HG02571 (cell line): ENCODE measurements at regions not wholly inside any gene's neighbourhood (a gene's known extent, or its start where the extent isn't known, plus 50 kb on each side); places are given as distances from the start of the nearest gene placed in this dataset.

ENCODE experiments used
- ATAC-seq: cut with Tn5 transposase; IDR thresholded peaks from one replicate; pipeline ENCODE4 v1.9.1; 2021; ENCODE audit warnings: mild to moderate bottlenecking, moderate library complexity; ENCODE audit not compliant: unreplicated experiment

DNA sequence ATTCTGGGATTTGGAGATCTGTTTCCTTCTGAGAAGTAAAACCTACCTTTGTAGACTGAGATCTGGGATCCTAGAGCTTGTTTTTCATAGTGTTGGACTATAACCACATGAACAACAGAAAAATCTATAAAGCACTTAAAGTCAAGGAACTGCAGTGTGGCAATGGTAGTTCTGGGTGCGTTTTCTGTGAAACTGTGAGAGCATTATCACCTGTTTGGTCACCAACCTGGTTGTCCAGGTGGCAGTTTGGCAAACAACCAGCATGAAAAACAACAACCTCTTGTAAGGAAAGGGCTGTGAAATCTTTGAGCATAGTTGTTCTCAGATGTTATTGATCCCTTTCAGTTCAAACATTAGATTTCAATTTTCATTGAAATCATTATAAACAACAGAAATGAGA is 215.8 kb upstream of the CITED2 start:
- no peak for ATAC-seq

DNA sequence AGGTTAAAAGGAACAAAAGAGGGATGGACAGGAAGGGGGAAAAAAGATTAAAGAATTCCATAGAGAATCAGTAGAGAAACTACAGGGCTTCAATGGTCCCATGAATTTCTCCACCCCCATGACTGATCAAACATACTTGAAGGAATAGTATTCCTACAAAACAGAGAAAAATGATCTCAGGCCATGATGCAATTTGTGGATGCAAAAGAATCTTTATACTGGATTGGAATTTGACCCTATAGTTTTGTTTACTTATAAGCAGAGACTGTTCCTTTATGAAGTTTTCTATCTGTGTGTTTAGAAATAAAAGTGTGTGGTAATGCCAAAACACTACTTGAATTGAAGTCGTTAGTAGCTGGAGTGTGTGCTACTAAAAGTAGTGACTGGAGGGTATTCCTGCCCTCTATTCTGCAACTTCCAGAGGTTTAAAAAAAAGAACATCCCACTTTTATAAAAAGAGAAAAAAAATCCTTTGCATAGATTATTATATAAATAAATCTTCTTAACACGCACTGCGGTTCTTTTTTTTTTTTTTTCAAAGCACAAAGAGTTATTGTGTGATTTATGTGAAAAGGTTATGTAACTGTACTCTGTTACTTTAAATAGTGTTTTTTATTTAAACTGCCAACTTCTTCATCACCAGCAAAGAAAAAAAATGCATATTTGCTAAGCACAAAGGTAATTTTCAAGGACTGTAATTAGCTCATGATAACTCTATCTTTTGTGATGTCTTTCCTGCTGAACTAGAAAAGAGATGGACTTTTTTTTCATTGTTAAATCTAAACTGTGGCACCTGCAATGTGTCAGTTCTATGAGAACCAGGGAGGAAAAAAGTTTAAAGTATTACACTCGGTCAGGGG is 214.5 kb upstream of the CITED2 start:
- ATAC-seq = no peak

DNA sequence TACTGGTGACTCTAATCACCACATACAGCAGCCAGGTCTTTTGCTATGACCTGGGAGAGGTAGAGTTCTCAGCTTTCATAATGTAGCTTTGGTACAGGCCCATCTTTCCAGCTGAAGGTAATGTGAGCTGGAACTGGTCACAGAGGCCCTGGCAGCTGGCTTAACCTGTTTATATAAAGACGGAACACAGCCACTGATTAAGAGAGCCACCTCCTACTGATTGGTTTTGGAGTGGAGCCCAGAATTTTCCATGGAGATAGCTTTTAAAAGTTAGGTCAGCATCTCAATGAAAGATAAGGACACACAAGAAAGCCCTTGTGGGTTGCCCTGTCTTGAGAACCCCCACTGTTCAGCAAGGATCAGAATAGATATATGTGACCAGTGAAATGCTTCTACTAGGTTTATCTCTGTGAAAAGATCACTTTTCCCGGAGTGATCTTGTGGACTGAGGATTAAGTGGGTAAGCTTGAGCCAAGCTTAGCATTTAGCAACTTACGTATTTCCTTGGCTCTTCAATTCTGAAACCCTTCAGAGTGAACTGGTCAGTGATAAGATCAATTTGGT is 213.7 kb upstream of the CITED2 start:
- no peak for ATAC-seq

DNA sequence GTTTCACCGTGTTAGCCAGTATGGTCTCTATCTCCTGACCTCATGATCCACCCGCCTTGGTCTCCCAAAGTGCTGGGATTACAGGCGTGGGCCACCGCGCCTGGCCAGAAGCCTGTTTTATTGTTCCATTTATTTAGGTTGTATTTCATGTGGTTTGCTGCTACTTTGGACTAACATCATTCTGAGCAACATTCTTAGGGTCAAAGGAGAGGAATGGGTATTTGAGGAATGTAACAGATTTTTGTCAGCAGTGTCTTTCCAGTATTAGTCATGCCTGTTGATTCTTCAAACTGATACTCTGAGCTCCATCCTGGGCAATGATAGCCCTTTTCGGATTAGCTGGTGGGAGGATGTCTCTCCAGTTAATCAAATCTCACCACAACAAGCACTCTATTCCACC is 213.0 kb upstream of the CITED2 start:
- no peak for ATAC-seq

DNA sequence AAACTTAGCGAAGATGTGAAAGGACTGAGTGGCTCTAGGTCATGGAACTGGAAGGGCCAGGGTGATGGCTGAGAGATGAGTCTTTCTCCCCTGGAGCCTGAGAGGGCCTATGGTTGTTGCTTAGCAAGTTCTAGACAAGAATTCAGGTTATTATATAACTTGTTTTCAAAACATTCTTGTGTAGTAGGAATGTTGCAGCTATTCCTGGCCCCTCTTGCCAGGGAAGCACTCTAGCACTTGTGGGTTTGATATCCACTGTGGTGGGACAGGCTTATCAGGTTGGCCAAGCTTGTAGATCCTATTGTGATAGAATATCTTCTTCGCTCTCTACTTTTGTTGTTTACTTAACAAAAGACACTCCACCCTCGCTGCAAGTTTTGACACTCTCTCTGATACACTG is 211.8 kb upstream of the CITED2 start:
- ATAC-seq = no peak

DNA sequence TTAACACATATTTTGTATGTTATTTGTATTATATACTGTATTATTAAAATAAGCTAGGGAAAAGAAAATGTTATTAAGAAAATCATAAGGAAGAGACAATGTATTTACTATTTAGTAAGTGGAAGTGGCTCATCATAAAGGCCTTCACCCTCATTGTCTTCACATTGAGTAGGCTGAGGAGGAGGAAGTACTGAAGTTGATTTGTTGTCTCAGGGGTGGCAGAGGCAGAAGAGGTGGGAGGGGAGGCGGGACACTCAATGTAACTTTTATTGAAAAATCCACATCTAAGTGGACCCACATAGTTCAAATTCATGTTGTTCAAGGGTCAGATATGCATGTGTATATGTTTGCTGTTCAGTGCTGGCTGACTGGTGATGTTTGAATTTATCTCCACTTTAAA is 210.2 kb upstream of the CITED2 start:
- ATAC-seq = no peak

DNA sequence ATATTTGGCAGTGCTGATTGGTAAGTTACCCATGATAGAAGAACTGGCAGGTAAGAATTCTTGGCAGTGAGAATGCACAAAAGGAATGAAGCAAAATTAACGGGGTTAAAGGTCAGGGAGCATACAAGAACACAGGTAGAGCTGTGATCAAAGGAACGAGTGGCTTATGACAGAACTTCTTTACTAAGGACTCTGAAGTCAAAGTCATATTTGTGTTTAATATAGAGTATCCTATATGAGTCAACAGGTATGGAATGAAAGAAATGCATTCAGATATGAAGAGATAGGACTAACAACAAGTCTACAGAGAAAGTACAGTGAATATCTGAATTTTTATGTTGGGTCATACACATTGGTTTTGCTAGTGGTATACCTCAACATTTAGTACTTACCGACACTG is 209.0 kb upstream of the CITED2 start:
- ATAC-seq = no peak

DNA sequence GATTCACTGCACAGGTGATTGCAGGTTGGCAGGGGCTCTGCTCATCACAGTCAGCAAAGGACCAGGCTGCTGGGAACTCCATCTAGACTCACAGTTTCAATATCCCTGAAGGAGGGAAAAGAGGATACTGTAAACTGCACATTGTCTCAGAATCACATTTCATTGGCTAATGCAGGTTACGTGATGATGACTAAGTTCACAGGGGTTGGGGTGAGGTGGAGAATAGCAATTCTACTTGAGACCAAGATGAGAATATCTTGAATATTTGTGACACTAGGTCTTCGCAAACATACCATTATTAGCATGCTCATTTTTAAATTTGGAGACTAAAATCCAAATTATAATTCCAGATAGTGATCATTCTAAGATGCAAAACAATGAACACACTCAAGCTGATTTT is 208.5 kb upstream of the CITED2 start:
- ATAC-seq = no peak

DNA sequence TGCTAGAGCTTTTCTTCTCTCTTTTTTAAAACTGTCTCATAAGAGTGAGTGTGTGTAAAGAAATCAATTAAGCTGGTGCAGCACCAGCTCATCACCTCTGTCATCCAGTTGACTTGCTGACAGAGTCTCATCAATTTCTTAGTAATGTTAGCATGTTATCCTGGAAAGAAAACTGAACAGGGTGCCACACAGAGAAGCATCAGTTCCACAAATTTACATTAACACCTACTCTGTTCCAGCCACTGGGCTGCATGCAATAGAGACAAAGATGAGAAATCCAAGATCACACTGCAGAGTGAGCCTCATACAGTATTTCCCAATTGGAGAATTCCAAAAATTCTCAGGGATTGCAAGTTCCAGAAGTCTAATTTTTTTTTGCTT is 207.0 kb upstream of the CITED2 start:
- ATAC-seq = no peak

DNA sequence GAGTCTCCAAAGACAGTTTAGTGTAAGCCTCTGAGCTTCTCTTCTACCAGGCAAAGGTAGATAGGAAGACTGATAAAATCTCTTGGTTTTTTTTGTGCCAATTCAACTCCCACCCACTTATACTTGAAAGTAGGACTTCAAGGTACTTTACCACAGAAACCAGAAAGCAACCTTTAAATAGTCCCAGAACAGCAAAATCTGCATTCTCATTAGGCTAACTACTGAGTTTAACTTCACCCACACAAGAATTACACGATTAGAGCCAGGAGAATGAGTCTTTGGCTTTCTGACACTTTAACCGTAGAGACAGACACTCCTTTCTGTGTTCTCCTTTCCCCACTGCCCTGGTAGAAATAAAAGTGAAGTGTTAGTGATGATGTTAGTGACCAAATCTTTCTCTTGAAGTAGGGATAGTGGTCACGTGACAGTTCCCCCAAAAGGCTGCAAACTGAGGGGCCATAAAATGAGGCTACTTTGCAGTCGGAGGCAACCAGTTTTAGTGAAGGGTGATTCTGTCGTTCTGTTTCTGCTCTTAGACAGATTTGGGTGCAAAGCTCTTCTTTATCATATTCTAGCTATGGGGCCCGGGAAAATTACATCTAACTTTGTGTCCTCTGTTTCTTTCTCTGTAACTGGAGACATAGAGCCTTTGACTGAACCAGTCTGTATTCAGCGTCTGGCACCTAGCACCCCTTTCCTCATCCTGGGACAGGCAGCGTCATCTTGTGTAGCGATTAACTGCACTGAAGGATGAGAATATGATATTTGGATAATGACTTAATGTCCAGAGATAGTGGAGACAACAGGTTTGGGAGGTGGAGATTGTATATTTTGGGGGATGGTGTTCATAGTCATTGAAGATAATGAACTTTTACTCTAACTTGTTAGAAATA is 206.4 kb upstream of the CITED2 start:
- ATAC-seq = peak; percentile 97

DNA sequence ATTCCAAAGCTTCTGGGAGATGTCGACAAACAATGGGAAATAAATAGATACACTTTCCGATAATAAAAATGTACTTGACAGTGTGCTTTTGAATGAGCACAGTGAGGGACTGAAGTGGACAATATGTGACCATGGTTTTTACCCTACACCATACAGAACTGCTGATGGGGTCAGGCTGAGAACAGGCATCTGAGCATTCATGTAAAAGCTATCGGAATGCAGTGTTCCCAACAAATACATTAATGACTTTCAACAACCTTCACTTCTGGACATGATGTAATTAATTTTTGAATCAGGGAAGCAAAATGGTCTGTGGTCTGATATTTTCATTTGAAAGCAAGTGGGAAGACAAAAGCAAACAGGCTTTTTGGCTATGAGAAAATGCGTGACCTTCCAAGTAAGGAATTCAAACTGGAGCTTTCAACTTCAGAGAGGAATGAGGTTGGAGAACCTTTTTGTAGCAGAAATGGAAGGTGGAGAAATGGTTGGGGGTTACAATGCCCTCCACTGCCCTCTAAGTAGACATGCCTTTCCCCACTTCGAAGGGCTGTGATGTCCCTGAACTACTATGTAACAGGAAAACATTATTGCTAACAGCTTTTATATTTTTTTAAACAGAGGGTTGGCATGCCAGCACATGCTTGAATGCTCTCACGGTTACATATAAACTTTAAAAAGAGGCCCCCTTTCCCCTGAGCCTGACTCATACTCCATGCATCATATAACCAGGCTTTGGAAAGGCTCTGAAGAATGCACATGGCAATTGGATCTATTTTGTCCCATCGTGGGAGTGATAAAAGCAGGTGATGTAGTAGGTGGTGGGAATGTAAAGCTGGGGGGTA is 203.5 kb upstream of the CITED2 start:
- no peak for ATAC-seq

DNA sequence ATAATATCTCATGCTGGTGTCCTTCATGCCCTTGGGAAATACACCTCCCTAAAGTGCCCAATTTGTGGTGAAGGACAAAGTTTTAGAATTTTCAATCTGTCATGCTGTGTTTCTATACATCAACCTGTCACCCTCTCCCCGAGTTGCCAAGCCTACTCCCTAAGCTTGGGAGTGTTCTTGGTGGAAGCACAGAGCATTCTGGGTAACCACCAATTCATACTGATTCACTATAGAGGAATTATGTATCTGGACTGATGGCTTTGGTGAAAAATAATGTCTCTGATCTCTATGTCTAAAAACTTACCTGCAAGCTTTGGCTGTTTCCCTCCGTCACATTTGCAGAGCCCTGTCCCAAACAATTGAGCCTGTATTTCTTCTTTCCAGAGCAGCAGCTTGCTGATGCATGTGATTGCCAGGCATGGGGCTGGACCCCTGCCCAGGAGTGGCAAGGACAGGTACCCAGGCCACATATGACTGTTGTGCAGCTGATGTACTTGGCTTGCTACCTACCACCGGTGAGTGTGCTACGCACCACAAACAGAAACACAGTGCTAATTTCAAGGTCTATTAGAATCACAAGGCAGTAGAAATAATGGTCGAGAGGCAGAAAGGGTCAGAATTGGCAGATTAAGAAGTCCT is 202.8 kb upstream of the CITED2 start:
- no peak for ATAC-seq

DNA sequence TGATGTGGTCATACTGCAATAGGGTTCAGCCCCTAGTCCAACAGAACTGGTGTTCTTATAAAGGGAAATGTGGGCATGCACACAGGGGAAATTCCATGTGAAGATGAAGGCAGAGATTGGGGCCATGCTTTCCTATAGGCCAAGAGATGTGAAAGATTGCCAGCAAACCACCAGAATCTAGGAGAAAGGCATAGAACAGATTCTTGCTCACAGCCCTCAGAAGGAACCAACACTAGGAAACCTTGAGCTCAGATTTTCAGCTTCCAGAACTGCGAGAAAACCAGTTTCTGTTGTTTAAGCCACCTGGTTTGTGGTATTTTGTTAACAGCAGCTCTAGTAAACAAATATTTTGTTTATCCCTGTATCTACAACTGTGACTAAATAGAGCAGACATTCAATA is 197.6 kb upstream of the CITED2 start:
- ATAC-seq = peak; percentile 66

DNA sequence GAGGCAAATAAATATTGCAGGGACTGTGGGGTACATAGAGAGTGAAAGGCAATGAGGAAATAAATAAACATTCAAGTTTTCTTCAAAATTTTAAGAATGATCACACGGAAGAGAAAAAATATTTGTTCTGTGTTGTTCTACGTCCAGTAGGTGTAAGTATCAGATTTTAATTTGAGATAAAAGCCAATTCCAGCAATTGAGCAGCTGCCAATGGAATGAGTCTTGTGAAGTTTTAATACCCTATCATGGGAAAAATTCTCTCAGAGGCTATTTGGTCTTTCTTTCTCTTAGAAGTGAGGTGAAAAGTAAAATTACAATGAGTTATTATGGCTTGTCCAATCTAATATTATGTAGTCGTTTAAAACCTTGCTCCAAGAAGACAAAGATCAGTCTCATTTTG is 195.7 kb upstream of the CITED2 start:
- ATAC-seq = no peak

DNA sequence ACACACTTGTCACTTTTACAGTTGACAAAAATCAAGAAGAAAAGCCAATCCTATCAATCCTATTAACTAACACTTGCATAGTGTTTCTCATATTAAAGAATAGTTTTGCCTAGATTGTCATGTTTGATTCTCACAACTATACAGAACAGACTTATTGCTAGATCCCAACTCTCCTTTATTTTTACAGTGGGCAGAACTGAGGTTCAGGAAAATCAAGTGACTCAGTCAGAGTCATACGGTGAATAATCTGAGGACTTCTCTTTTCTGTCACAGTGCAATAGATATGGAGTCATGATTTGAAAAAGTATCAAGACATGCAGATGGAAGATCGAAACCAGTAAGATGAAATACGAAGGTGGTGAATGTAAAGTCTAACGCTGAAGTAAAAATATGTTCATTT is 195.1 kb upstream of the CITED2 start:
- ATAC-seq = no peak

DNA sequence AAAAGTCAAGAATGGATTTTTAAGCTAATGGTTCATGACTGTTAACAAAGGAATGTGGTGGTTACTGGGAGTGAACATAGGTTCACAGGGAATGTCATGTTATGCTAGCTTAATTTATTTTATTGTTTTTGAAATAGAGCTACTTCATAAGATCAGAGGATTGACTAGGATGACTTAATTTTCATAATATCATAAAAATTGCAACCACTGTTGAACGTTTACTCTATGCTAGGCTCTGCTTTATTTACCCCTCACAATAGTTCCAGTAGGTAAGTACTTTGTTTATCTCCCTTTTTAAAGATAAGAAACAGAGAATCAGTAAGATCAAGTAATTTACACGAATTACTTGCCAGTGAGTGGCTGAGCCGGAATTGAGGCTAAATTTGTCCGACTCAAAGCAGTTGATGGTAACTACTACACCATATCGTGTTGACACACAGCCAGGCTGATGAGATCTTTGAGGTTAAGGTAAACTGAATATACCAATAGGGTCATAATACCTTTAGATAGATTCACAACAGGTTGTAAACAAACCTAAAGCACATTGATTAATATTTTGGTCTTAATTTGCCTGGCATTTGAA is 194.6 kb upstream of the CITED2 start:
- no peak for ATAC-seq

DNA sequence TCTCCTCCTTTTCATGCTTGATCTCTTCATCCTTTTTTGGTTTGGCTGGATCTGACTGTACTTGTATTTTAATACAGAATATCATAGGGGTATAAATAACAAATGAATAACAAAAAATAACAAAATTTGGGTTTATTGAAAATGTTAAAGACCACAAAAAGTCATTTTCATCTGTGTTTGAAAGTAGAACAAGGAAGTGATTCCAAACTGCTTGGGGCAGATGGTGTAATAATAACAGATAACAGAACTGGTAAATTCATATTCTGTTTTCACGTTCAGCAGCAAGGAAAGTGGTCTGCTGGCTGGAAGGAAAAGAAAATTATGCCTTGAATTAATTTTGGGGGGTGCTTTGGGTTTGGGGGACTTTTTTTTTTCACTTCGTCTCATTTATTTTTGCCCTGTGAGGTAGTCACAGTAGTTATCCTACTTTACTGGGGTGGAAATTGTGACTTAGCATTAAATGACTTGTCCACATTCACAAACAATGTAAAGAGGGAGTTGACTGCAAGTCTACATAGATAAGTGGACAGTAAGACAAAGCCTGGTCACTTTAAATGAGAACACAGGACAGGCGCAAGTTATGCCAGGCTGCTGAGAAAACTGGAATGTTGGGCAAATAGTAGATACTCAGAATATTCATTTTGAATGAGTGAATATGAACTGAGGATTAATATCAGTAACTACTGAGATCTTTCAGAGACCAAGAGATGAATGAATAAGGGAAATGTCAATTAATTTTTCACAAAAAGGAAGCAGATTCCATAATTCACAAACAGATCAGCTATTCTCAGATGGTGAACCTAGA is 193.9 kb upstream of the CITED2 start:
- ATAC-seq = no peak

DNA sequence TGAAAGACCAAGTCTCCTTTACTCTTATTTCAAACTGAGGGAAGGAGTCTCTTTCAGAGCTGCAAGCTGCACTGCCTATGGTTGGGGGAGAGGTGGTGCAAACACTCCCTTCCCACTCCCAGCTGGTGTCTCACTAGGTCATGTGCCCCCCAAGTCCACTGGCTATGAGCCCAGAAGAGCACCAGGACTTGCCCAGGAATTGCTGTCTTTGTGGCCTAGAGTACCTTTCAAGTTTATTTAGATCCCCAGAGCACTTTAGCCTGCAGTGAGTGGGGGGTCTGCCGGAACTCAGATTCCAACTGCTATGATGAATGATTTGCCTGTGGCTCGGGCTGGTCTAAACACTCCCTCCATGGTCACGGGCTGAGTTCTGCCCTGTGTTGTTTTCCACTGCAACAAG is 192.6 kb upstream of the CITED2 start:
- no peak for ATAC-seq

DNA sequence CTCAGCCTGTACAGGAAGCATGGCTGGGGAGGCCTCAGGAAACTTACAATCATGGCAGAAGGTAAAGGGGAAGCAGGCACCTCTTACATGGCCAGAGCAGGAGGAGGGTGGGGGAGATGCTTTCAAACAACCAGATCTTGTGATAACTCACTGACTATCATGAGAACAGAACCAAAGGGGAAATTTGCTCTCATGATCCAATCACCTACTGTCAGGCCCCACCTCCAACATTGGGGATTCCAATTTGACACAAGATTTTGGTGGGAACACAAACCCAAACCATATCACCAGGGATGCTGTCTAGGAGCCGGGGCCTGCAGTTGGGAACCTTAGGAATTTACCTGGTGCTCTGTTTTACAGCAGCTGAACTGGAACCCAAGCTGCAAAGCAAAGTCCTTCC is 191.1 kb upstream of the CITED2 start:
- ATAC-seq = no peak
